HepG2 (cell line): ENCODE measurements at regions not wholly inside any gene's neighbourhood (a gene's known extent, or its start where the extent isn't known, plus 50 kb on each side); places are given as distances from the start of the nearest gene placed in this dataset.

Source experiments
- ATAC-seq: fragments of 200-7000 bp; cut with Tn5 transposase; 3 replicates; pipeline ENCODE4 v1.9.1; 2020; ENCODE audit warnings: mild to moderate bottlenecking, moderate library complexity
- BruUV-seq: library from RNA; stranded (reverse); fragments of 400-500 nt; replicated peaks from 2 replicates; lab custom pipeline; 2021; lab: Mats Ljungman, UMichigan
- CTCF ChIA-PET: fragments of 300-600 bp; formaldehyde crosslinking; extraction: SDS; loops from one replicate; lab custom pipeline; 2021; ENCODE audit warnings: low total read pairs, inconsistent platforms, low intra/inter-chr PET ratio; lab: Yijun Ruan, JAX
- POLR2A ChIA-PET: fragments of 350-600 bp; sonication (Branson Sonifier 250); formaldehyde crosslinking; loops from one replicate; lab custom pipeline; 2020; ENCODE audit warnings: antibody characterized with exemption, inconsistent platforms; lab: Yijun Ruan, JAX
- DNase-seq: peaks from one replicate; pipeline ENCODE4 v3.0.0-alpha.2; 2015; ENCODE audit warnings: low spot score
- FAIRE-seq: peaks from 3 replicates; lab custom pipeline; 2011; peaks lifted over from hg19 to GRCh38; lab: Jason Lieb, UNC
- H2AFZ ChIP-seq: one replicate; pipeline ENCODE4 v1.6.1; 2011; ENCODE audit warnings: low read length, inconsistent platforms
- H3K27ac ChIP-seq: fragments of 300-600 bp; 3 replicates; pipeline ENCODE4 v1.8.0; 2011; ENCODE audit warnings: mixed run types, mild to moderate bottlenecking, mixed read lengths, low read length, inconsistent platforms; ENCODE audit not compliant: insufficient read depth; ENCODE audit errors: extremely low read length
- H3K27me3 ChIP-seq, 2 experiments: fragments of 200-600 bp in 1 of 2; 2 replicates in 1 of 2; 3 replicates in 1 of 2; pipeline versions ENCODE4 v1.6.0 to v1.8.0; 2011; ENCODE audit warnings: low read length in 2 of 2, mild to moderate bottlenecking in 2 of 2, moderate library complexity in 2 of 2, inconsistent platforms in 1 of 2; ENCODE audit not compliant: insufficient read depth in 2 of 2, control insufficient read depth in 1 of 2
- H3K36me3 ChIP-seq, 2 experiments: fragments of 200-600 bp in 1 of 2; replicated peaks in 1 of 2; 2 replicates in 1 of 2; 3 replicates in 1 of 2; pipeline versions ENCODE4 v1.5.1 to v1.8.0; 2011; ENCODE audit warnings: low read length in 2 of 2, inconsistent platforms in 1 of 2; ENCODE audit not compliant: insufficient read depth in 2 of 2, control insufficient read depth in 1 of 2
- H3K4me1 ChIP-seq: 2 replicates; pipeline ENCODE4 v1.5.1; 2012; ENCODE audit warnings: low read length, inconsistent platforms; ENCODE audit not compliant: insufficient read depth
- H3K4me2 ChIP-seq: 2 replicates; pipeline ENCODE4 v1.6.0; 2011; ENCODE audit warnings: low read depth, low read length, inconsistent platforms
- H3K4me3 ChIP-seq, 3 experiments: fragments of 200-600 bp in 1 of 3; sonication (generic), shearing (Covaris generic) in 1 of 3; replicated peaks in 1 of 3; 2 replicates each; pipeline ENCODE4 v1.5.1; 2011 to 2016; ENCODE audit warnings: low read length in 3 of 3, inconsistent platforms in 2 of 3, low read depth in 2 of 3, mild to moderate bottlenecking in 2 of 3, control low read depth in 1 of 3, mixed read lengths in 1 of 3; ENCODE audit not compliant: insufficient read depth in 1 of 3
- H3K79me2 ChIP-seq: one replicate; pipeline ENCODE4 v1.6.1; 2011; ENCODE audit warnings: low read length, inconsistent platforms; ENCODE audit not compliant: insufficient read depth
- H3K9ac ChIP-seq: 2 replicates; pipeline ENCODE4 v1.6.0; 2011; ENCODE audit warnings: mild to moderate bottlenecking, low read depth, low read length, inconsistent platforms; ENCODE audit not compliant: insufficient read depth
- H3K9me3 ChIP-seq: 2 replicates; pipeline ENCODE4 v1.5.1; 2012; ENCODE audit warnings: mild to moderate bottlenecking, low read length
- H4K20me1 ChIP-seq: 2 replicates; pipeline ENCODE4 v1.6.0; 2011; ENCODE audit warnings: inconsistent platforms, mild to moderate bottlenecking, low read length, moderate library complexity; ENCODE audit not compliant: insufficient read depth
- HNRNPK ChIP-seq: fragments of 200-400 bp; formaldehyde crosslinking; IDR thresholded peaks from 2 replicates; pipeline ENCODE4 v1.6.1; 2018; ENCODE audit warnings: low read length, low read depth, moderate library complexity, mild to moderate bottlenecking; ENCODE audit not compliant: poor library complexity, severe bottlenecking
- SALL2 ChIP-seq: sonication (generic); formaldehyde crosslinking; IDR thresholded peaks from 2 replicates; pipeline ENCODE4 v1.8.1; 2023; ENCODE audit warnings: mild to moderate bottlenecking, missing genetic modification reagents, inconsistent platforms
- SP5 ChIP-seq: IDR thresholded peaks from 2 replicates; pipeline ENCODE4 v1.6.1; 2016; ENCODE audit warnings: low read depth, borderline replicate concordance
- TGIF2 ChIP-seq: IDR thresholded peaks from 2 replicates; pipeline ENCODE4 v1.6.1; 2016; ENCODE audit warnings: control low read depth, missing compliant biosample characterization
- WGBS: methylation state at CpG from one replicate; pipeline ENCODE4 v1.1.6; 2017; ENCODE audit warnings: low lambda C conversion rate; 5-methylcytosine and 5-hydroxymethylcytosine counted together
- in situ Hi-C: cut with HindIII; loops from 2 replicates; pipeline ENCODE4 v1.10.0; 2017; ENCODE audit warnings: low pct_unique_long_range_greater_than_20kb; ENCODE audit not compliant: extremely low pct_ligation_motif_present
- intact Hi-C: fragments of 100-400 bp; cut with micrococcal nuclease; formaldehyde crosslinking; loops from one replicate; pipeline ENCODE4 v1.10.0; 2022; ENCODE audit not compliant: unreplicated experiment
- TF ChIP-seq, protein P1 (sequence below): sonication (generic); formaldehyde crosslinking; IDR thresholded peaks from 2 replicates; pipeline ENCODE4 v1.5.0; 2020; ENCODE audit warnings: mild to moderate bottlenecking, missing genetic modification reagents

DNA sequence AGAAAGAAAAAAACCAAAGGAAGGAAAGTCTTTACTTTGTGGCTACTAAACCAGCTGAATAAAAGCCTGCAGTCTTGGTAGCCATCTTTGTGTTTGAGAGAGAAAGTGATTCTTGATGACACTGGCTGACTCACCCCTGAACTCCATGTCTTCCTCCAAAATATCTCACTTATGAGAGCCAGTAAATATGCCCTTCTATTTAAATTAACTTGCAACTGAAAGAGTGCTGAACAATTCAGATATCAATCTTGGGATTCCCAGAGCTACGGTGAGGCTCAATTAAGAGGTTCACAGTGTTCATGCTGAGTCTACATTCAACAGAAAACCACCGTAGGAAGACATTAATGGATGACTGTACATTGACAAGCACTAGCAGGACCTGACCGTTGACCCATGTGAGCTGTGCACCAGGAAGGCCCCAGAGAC lies 57.9 kb downstream of the KCTD12 start:
- no TSS peak for BruUV-seq
- WGBS = 16% methylated on average over 3 of the region's 3 CpGs
- ChIA-PET CTCF (no interaction called here), POLR2A (no interaction called here)
- no peak for FAIRE-seq
- no peaks in the 10 kb centered on the region for H3K4me1 ChIP-seq
- no peaks in the 10 kb centered on the region for H3K9me3 ChIP-seq
- no peak for ATAC-seq
- TF ChIP-seq HNRNPK (peak; percentile 60), SALL2 (CRISPR knock-in tag) (no peak)
- no peaks in the 10 kb centered on the region for H3K79me2 ChIP-seq
- in situ Hi-C loops (no loop called here), intact Hi-C loops (no loop called here)
- no peak overlapping the region for H3K4me3 ChIP-seq
- no peak overlapping the region for H3K27ac ChIP-seq
- peaks cover 1 to 22% of the 10 kb centered on the region in 2 experiments; a peak in 4 of 5 replicates for H3K27me3 ChIP-seq
- H3K36me3 ChIP-seq = no peaks in the 10 kb centered on the region
- no peak for DNase-seq
- no peak overlapping the region for H3K9ac ChIP-seq
- H4K20me1 ChIP-seq = no peaks in the 10 kb centered on the region
- H3K4me2 ChIP-seq = no peak overlapping the region
- H2AFZ ChIP-seq = no peak overlapping the region

DNA sequence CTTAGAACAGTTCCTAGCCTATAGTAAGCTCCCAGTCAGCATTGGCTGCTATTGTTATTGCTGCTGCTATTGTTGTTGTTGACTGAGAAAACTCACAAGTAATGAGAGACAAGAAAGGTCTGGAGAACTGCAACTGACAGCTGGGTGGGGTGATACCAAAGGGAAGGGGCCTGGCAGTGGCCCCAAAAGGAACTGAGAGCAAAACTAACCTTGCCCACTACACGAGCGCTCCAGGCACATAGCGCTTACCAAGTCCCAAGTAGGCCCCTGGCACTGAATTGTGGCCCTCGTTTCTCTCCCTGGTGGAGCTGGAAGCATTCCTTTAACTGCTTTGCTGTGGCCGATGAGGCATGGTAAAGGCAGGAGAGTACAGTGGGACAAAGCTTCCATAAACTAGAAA lies 59.7 kb downstream of the KCTD12 start:
- in situ Hi-C loops (no loop called here), intact Hi-C loops (no loop called here)
- Histone ChIP-seq H3K9me3 (no peaks in the 10 kb centered on the region), H3K27ac (no peak overlapping the region), H3K4me2 (no peak overlapping the region), H4K20me1 (no peaks in the 10 kb centered on the region), H3K27me3 (peaks cover 1 to 19% of the 10 kb centered on the region in 2 experiments; a peak in 4 of 5 replicates), H3K79me2 (no peaks in the 10 kb centered on the region), H3K4me1 (no peaks in the 10 kb centered on the region), H3K36me3 (no peaks in the 10 kb centered on the region), H3K4me3 (no peak overlapping the region), H3K9ac (no peak overlapping the region), H2AFZ (no peak overlapping the region)
- no peak for FAIRE-seq
- WGBS = 20% methylated on average over 1 of the region's 5 CpGs
- no peak for ATAC-seq
- no TSS peak for BruUV-seq
- ChIA-PET CTCF (no interaction called here), POLR2A (no interaction called here)
- DNase-seq = no peak
- TF ChIP-seq TGIF2 (CRISPR knock-in tag) (no peak), SP5 (no peak)
- TF ChIP-seq, protein P1, sequence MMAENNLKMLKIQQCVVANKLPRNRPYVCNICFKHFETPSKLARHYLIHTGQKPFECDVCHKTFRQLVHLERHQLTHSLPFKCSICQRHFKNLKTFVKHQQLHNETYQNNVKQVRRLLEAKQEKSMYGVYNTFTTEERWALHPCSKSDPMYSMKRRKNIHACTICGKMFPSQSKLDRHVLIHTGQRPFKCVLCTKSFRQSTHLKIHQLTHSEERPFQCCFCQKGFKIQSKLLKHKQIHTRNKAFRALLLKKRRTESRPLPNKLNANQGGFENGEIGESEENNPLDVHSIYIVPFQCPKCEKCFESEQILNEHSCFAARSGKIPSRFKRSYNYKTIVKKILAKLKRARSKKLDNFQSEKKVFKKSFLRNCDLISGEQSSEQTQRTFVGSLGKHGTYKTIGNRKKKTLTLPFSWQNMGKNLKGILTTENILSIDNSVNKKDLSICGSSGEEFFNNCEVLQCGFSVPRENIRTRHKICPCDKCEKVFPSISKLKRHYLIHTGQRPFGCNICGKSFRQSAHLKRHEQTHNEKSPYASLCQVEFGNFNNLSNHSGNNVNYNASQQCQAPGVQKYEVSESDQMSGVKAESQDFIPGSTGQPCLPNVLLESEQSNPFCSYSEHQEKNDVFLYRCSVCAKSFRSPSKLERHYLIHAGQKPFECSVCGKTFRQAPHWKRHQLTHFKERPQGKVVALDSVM (CRISPR knock-in tag) = no peak
